ENCODE measurements at regions not wholly inside any gene's neighbourhood (a gene's known extent, or its start where the extent isn't known, plus 50 kb on each side); places are given as distances from the start of the nearest gene placed in this dataset.

DNA sequence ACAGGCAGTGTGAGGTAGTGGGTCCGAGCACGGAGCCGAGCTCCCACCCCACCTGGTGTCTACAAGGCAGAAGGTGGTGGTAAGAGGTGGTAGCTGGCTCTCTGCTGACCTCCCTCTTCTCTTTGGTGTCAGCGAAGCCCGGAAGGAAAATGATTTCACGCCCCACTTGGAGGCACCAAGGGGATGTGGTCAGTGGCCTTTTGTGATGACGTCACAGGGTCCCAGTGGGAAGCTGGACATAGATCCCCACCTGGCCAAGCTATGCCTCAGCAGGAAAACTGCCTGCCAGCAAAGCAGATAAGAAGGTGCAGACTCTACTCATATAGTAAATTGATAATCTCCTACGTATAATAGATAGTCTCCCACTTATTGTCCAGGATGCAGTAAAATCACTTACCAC lies 183.7 kb upstream of the ALKAL2 start:
- no peak for TF ChIP-seq Cebpa-rat (IDR thresholded peaks at IDR 0.05)
- Histone ChIP-seq H3K36me3 (no peaks in the 10 kb centered on the region; a peak in 1 of 22 replicates), H3K9me3 (replicated peaks in 1 of 11) (peaks cover 35 to 55% (median 49%) of the 10 kb centered on the region in 11 experiments), H4K20me1 (no peaks in the 10 kb centered on the region), H3K27me3 (peaks cover 33 to 38% (median 34%) of the 10 kb centered on the region in 11 experiments), H3K4me3 (no peak overlapping the region), H3K4me2 (no peak overlapping the region), H3K4me1 (peaks cover 0 to 1% (median under 1%) of the 10 kb centered on the region in 10 experiments; a peak in 5 of 20 replicates), H3K27ac (no peak overlapping the region), H3K9ac (no peak overlapping the region)

DNA sequence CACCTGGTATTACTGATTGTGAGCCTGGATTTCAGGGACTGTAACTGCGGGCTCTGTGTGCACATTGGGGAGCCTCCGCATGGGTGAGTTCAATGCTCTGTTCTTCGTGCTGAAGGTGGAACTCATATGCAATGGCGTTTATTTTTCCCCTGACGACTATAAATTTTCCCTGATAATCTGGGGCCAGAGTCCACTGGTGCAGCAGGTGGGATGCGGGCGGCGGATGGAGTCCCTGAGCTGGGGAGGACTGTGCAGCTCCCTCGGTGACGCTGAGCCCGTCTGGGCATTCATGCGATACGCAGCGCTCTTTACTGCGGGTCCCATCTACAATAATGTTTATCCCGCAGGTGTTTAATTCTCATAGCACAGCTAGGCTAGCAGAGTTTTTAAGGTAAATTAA lies 181.6 kb upstream of the ALKAL2 start:
- peaks cover 28 to 46% (median 40%) of the 10 kb centered on the region in 11 experiments for H3K9me3 ChIP-seq (replicated peaks in 1 of 11)
- no peak overlapping the region for H3K9ac ChIP-seq
- TF ChIP-seq Cebpa-rat (IDR thresholded peaks at IDR 0.05): no peak
- no peak overlapping the region for H3K4me3 ChIP-seq
- peaks cover 33 to 44% (median 35%) of the 10 kb centered on the region in 11 experiments for H3K27me3 ChIP-seq
- H4K20me1 ChIP-seq: no peaks in the 10 kb centered on the region
- no peaks in the 10 kb centered on the region; a peak in 1 of 22 replicates for H3K36me3 ChIP-seq
- peaks cover 8 to 22% (median 20%) of the 10 kb centered on the region in 10 experiments for H3K4me1 ChIP-seq
- H3K27ac ChIP-seq: no peak overlapping the region
- H3K4me2 ChIP-seq: no peak overlapping the region

DNA sequence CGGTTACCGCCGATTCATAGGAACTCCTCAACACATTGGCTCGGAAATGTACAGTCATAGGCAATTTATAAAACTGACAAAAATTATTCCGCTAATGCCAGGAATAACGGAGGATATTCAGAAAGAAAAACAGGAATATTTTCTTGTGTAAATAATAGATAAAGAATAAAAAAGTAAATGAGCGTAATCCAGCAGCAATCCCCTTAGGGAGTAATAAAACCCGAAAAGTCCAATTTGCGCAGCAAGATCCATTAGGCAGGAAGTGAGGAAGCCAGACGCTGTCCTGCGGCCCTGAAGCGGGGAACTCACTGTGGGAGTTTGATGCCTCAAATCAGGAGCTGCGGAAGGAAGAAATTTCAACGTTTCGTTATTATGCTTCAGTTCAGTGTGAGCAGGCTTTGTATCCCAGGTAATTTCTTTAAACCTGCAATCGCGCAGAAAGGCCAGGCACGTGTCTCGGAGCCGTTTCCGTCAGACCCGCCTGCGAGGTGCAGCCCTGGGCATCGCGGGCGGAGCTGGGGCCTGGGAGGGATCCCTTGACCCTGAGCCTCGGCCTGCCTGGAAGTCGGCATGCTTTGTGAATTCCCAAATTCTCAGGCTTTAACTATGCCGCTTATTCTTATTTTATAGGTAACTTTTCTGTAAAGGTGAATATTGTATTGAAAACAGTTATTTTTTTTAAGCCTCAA lies 180.9 kb upstream of the ALKAL2 start:
- no peaks in the 10 kb centered on the region for H4K20me1 ChIP-seq
- no peak overlapping the region for H3K9ac ChIP-seq
- H3K4me2 ChIP-seq: no peak overlapping the region
- no peaks in the 10 kb centered on the region; a peak in 1 of 22 replicates for H3K36me3 ChIP-seq
- H3K4me1 ChIP-seq: peaks cover 14 to 28% (median 26%) of the 10 kb centered on the region in 10 experiments
- H3K9me3 ChIP-seq (replicated peaks in 1 of 11): peaks cover 27 to 41% (median 34%) of the 10 kb centered on the region in 11 experiments
- H3K4me3 ChIP-seq: no peak overlapping the region
- no peak overlapping the region for H3K27ac ChIP-seq
- peaks cover 33 to 44% (median 35%) of the 10 kb centered on the region in 11 experiments for H3K27me3 ChIP-seq
- TF ChIP-seq Cebpa-rat (IDR thresholded peaks at IDR 0.05): no peak

DNA sequence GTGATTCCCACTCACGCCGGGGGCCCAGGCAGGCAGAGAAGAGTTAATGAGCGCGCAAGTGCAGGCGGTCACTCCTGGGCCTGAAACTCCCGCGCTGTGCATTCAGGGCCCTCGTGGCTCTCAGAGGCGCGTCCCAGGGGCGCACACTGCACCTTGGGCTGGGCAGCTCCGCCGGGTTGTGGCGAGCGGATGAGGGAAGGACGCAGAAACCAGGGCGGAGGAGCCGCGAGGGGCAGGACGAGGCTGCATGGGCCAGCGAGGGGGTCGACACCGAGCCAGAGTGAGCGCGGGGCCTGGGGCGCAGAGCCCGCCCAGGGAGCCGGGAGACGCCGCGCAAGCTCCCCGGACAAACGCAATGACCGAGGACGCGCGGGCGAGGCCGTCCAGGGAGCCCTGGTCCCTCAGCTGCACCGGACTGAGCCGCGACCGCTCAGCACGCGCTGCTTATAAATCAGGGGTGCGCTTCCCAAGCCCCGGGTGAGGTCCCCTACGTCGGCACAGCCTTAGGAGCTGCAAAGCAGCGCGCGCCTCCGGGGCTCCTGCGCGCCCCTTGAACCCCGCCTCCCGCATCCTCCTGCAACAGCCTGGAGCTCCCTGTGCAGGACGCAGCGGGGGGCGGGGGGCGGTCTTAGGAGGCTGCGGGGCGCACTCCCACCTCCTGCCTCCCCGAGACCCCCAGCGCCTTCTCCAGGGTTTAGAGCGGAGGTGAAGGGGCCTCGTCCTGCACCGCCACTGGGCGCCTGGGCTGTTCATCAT lies 180.2 kb upstream of the ALKAL2 start:
- Histone ChIP-seq H3K9me3 (replicated peaks in 1 of 11) (peaks cover 19 to 33% (median 27%) of the 10 kb centered on the region in 11 experiments), H3K9ac (no peak overlapping the region), H3K4me1 (peaks cover 14 to 35% (median 26%) of the 10 kb centered on the region in 10 experiments)

DNA sequence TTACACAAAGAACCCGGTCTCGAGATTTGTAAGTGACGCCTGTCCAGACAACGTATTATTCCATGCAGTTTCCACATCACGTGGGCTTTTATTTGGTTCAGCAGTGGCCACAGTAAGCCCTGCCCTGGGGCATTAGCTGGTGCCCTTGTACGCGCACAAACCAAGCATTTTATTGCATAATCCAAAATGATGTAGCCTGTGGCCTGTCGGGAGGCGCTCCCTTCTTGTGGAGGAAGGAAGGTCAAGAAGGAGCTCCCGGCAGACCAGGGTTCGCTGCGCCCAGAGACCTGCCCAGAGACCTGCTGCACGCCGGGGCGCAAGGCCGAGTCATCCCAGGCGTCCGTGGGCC lies 179.6 kb upstream of the ALKAL2 start:
- Histone ChIP-seq H3K4me1 (peaks cover 14 to 36% (median 27%) of the 10 kb centered on the region in 10 experiments), H3K9me3 (replicated peaks in 1 of 11) (peaks cover 16 to 30% (median 23%) of the 10 kb centered on the region in 11 experiments), H3K27me3 (peaks cover 33 to 44% (median 35%) of the 10 kb centered on the region in 11 experiments), H3K36me3 (no peaks in the 10 kb centered on the region; a peak in 1 of 22 replicates), H3K27ac (no peak overlapping the region), H3K4me3 (peak overlapping the region in 2 of 10 experiments; percentile 16 to 30; a peak in 1 of 20 replicates), H3K9ac (no peak overlapping the region), H4K20me1 (no peaks in the 10 kb centered on the region), H3K4me2 (0 out of 22 replicates have a peak overlapping the region, but pooled peaks of 1 of the 11 experiments have one; percentile 75)
- TF ChIP-seq Cebpa-rat (IDR thresholded peaks at IDR 0.05): peak in 1 of 11 experiments; percentile 25; a peak in 1 of 22 replicates

More for the DNA sequence above, 180.2 kb upstream of the ALKAL2 start:
- Histone ChIP-seq H3K36me3 (no peaks in the 10 kb centered on the region; a peak in 1 of 22 replicates), H3K4me2 (no peak overlapping the region; a peak in 1 of 22 replicates), H3K4me3 (peak overlapping the region in 3 of 10 experiments; percentile 16 to 30 (median 24); a peak in 3 of 20 replicates), H3K27ac (no peak overlapping the region), H4K20me1 (no peaks in the 10 kb centered on the region), H3K27me3 (peaks cover 33 to 44% (median 35%) of the 10 kb centered on the region in 11 experiments)
- TF ChIP-seq Cebpa-rat (IDR thresholded peaks at IDR 0.05): no peak

DNA sequence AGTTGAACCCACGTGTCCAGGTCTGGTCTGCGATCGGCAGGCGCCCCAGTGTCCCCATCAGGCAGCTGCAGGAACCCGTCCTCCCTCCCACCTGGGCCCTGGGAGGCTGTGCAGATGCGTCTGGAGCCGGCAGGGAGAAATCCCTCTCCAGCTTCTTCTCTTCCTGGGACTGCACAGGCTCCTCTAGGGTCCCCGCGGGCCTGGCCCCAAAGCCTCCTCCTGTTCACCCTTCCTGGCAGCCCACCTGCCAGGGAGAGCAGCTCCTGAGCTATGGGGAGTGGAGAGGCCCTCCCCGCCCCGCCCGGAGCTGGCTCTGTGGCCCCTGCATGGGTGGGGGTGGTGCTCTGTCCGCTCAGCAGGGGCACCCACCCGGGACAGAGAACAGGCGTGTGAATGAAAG lies 179.2 kb upstream of the ALKAL2 start:
- Histone ChIP-seq H3K36me3 (no peaks in the 10 kb centered on the region; a peak in 1 of 22 replicates), H3K9ac (no peak overlapping the region), H3K4me3 (no peak overlapping the region), H3K27me3 (peaks cover 33 to 44% (median 35%) of the 10 kb centered on the region in 11 experiments), H3K9me3 (replicated peaks in 1 of 11) (peaks cover 16 to 30% (median 23%) of the 10 kb centered on the region in 11 experiments), H3K4me1 (peaks cover 14 to 40% (median 29%) of the 10 kb centered on the region in 10 experiments), H4K20me1 (no peaks in the 10 kb centered on the region), H3K4me2 (peak overlapping the region in 1 of 11 experiments; percentile 75; a peak in 3 of 22 replicates), H3K27ac (no peak overlapping the region)
- TF ChIP-seq Cebpa-rat (IDR thresholded peaks at IDR 0.05): no peak

DNA sequence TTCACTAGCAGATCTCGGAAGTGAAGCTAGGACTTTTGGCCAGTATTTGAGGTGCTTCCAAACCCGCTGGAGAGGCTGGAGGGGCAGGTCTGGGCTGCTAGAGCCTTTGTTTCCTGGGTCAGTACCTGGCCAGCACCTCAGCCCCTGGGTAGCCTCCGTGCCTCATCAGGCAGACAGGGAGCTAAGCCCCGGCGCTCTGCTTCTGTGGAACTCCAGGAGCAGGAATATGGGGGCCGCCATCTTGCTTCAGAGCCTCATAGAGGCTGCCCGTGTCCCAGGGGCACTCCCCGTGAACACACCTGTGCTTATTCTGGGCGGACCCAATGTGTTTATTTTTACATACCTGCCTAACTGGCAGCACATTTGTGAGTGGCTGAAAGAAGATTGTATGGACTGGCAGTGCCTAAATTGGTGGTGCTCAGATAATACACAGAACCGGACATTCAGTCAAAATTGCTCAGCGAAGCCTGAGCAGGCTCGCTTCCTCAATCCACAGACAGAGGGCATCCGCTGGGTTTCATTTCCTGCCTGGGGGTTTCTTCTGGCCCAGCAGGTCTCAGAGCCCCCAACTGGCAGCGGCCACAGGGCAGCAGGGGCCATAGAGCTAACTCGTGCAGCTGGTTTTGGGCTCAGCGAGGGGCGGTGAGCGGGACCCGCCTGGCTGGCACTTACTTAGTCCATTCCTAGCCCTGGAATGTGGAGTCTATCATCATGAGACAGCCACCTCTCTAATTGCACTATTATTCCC lies 176.8 kb upstream of the ALKAL2 start:
- Histone ChIP-seq H3K9ac (peak overlapping the region in 1 of 11 experiments; percentile 24; a peak in 1 of 22 replicates), H3K4me1 (peaks cover 30 to 64% (median 52%) of the 10 kb centered on the region in 10 experiments), H3K27me3 (peaks cover 29 to 55% (median 33%) of the 10 kb centered on the region in 11 experiments), H3K4me2 (peak overlapping the region; percentile 68 to 88 (median 75)), H4K20me1 (no peaks in the 10 kb centered on the region), H3K36me3 (no peaks in the 10 kb centered on the region; a peak in 1 of 22 replicates), H3K27ac (peak overlapping the region in 6 of 11 experiments; percentile 6 to 52 (median 32); a peak in 9 of 22 replicates), H3K4me3 (0 out of 20 replicates have a peak overlapping the region, but pooled peaks of 1 of the 10 experiments have one; percentile 36), H3K9me3 (replicated peaks in 1 of 11) (peaks cover 16 to 30% (median 23%) of the 10 kb centered on the region in 11 experiments)
- no peak for TF ChIP-seq Cebpa-rat (IDR thresholded peaks at IDR 0.05)

DNA sequence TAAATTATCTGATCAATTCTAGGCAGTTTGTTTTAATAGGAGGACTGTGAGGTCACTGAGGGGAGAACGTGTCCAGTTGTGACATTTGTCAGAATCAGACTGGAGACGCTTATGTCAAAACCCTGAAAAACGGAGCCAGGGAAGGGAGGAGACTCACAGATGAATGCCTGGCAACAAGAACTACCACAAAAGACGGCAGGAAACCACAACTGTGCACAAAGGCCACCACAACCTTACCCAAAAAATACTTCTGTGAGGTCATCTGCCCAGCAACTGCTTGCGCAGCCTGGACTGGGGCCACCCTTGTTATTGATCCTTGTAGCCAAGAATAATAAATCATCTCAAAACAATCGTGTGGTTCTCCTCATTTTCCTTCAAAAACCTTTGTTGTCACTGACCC lies 173.0 kb upstream of the ALKAL2 start:
- no peak for TF ChIP-seq Cebpa-rat (IDR thresholded peaks at IDR 0.05)
- Histone ChIP-seq H3K4me1 (peaks cover 30 to 70% (median 47%) of the 10 kb centered on the region in 10 experiments), H3K9me3 (replicated peaks in 1 of 11) (no peaks in the 10 kb centered on the region; a peak in 2 of 22 replicates), H3K4me2 (peak overlapping the region; percentile 66 to 87 (median 75)), H3K36me3 (no peaks in the 10 kb centered on the region), H4K20me1 (no peaks in the 10 kb centered on the region), H3K27ac (peak overlapping the region in 2 of 11 experiments; percentile 23 to 36; a peak in 2 of 22 replicates), H3K27me3 (peaks cover 0 to 23% (median 0%) of the 10 kb centered on the region in 11 experiments; a peak in 5 of 22 replicates), H3K4me3 (peak overlapping the region in 2 of 10 experiments; percentile 0 to 6; a peak in 1 of 20 replicates), H3K9ac (peak overlapping the region in 1 of 11 experiments; percentile 26; a peak in 2 of 22 replicates)
